ELF-1 (cell line): ENCODE measurements at regions not wholly inside any gene's neighbourhood (a gene's known extent, or its start where the extent isn't known, plus 50 kb on each side); places are given as distances from the start of the nearest gene placed in this dataset.

Experiments
- DNase-seq: peaks from one replicate; pipeline ENCODE4 v3.0.0-alpha.2; 2016; ENCODE audit warnings: low read depth, low spot score

DNA sequence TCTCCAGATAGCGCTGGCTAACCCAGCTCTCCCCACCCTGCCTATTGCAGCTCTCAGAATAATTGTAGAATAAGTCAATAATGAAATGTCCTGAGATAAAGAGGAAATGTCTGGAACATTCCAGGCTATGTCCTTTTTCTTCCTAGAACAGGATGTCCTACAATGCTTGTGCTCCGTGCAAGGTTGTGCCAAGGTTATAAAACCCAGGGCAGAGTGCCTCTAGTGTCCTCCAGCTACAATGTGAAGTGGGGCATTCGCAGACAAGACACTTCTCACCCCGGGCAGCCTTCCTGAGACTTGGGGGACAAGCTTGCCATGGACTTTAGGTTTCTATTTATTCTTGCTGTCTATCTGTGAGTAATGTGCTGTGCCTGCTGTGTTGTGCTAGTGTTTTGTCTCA is 900.6 kb downstream of the TUSC7 start:
- DNase-seq = no peak

- DNase-seq = no peak
These were observed 901.6 kb downstream of the TUSC7 start for GRCh38 chr3:117611211-117611610.

GRCh38 chr3:117616227-117616626 is 906.6 kb downstream of the TUSC7 start:
- DNase-seq = no peak

- DNase-seq = no peak
These were observed 908.3 kb downstream of the TUSC7 start for GRCh38 chr3:117617906-117618305.

DNA sequence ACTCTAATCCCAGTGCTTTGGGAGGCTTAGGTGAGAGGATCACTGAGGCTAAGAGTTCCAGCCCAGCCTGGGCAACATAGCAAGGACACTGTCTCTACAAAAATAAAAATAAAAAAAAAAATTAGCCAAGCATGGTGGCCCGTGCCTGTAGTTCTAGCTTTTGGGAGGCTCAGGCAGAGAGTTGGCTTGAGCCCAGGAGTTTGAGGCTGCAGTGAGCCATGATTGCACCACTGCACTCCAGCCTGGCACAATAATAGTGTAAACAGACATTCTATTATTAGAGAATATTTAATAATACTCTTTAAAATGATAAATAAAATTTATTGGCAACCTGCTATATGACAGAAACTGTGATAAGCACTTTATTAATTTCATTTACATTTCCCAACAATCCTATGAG is 908.9 kb downstream of the TUSC7 start:
- DNase-seq = no peak

DNA sequence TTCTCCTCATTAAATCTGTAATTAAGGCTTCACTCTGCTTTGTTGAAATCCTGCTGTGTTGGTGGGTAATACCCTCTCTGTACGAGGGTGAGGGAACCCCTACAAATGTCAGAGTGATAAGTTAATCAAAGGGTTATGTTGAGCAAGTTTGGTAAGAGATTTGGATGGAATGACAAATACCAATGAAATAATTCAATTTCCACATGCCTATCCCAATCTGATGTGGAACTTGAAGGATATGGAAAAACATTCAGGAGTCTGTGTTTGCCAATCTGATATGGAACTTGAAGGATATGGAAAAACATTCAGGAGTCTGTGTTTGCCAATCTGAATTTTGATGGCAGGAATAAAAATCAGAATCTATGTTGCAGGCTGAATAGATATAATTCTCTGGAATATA is 910.2 kb downstream of the TUSC7 start:
- DNase-seq = no peak

DNA sequence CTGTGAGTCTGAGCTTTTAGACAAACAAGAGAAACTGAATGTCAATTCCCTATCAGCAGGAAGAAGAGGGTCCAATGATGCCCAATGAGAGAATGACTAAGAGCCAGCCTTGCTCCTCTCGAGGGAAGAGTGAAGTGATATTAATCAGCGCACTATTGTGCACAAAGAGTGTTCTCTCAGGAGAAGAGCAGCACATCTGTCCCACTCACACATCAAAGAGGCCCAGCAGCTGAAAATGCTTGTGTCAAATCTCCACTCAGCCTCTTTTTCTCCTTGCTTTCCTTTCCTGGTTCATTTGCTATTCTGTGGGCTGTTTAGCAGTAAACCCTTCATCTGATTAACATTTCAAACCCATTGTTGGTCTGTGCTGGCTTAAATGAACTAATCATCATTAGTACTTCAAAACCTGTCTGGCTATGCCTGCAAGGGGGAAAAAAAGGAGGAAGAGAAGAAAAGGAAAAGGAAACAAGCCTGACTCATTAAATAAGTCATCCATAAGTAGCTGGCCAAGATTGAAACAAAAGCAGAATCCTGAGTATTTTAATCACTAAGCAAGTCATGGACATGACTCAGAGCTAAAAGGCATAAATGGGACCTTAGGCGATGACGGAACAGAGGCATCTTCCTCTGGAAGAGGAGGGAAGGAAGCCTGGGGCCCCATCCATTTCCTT is 912.7 kb downstream of the TUSC7 start:
- DNase-seq = peak; percentile 24

DNA sequence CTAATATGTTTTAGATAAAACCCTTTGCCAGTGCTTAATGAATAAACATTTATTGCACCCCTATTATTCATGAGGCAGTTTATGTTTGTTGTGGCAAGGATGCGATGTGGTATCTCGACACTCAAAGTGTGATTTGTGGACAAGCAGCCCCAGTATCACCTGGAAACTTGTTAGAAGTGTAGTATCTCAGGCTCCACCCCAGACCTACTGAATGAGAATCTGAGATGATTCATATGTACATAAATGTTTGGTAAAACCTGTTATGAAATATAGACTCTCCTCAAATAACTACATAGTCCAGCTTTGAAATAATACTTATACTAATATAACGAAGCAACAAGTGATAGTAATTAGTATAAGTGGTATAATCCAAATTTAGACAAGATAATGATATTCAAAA is 914.8 kb downstream of the TUSC7 start:
- DNase-seq = no peak

DNA sequence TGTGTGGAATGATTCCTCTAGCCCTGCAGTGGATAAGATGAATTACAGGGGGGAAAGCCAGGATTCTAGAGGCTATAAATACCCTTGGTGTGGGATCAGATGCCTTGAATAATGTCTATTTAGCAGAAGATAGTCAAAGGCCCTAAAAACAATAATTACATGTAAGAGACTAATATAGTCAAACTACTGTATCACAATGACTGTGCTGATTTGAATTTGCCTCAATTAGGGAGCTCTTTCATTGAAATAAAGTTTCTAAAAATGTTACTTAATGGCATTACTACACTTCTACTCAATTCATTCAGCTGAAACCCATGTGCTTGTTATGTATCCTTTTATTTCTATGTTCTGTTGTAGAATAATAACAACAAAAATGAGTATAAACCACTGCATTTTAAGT is 915.6 kb downstream of the TUSC7 start:
- no peak for DNase-seq

DNA sequence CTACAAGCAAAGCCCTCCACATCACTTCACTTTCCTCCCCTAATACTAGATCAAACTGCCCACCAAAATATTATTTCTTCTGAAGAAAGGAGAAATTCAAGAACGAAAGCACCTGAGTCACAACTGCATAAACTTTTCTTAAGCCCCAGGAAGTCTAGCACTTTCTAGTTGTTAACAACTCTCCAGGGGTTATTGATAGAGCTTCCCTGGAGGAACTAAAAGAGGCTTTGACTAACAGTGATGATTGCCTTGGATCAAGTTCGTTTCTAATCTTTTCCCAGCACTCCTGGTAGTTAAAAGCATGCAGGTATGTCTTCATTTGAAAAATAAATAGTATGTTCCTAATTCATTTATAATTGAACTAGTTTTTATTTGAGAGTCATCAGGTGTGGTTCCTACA is 917.0 kb downstream of the TUSC7 start:
- DNase-seq = no peak

DNA sequence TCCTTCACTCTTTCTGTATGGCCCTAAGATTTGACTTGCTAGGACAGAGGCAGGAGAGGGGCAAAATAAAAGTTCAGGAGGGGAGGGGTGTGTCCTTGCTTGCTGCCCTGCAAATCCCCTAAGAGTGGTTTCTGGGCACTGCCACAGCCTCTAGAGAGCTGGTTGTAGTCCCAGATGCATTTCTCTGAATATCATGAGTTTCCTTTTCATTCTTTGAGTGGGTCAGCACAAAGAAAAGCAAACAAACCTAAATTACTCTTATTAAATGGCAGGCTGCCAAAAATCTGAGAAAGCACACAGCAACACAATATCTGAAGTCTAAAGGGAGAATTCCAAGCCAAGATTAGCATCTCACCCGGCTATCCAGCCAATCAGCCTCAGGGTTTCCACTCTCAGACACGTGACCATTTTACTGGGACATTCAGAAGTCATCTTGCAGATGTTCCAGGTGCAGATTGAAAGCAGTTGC is 919.3 kb downstream of the TUSC7 start:
- no peak for DNase-seq

- no peak for DNase-seq
These were observed 919.9 kb downstream of the TUSC7 start for GRCh38 chr3:117629505-117629904.

DNA sequence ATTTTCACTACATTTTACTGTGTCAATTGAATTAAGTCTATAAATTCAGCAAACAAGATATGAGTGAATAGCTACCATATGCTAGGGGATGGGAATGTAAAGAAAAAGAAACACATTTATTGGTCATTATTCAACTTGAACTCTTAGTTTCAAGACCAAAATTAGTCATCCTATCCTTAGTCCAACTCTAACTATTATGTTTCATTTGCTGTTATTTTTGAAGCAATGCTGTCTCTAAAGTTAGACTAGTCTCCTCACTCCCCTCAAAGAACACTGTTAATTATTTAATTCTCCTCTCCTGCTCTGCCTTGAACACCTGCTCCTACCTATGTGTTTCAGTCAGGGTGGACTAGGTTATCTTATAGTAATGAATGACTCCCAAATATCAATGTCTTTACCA is 920.9 kb downstream of the TUSC7 start:
- no peak for DNase-seq

GRCh38 chr3:117630885-117631284 is 921.3 kb downstream of the TUSC7 start:
- DNase-seq = no peak

DNA sequence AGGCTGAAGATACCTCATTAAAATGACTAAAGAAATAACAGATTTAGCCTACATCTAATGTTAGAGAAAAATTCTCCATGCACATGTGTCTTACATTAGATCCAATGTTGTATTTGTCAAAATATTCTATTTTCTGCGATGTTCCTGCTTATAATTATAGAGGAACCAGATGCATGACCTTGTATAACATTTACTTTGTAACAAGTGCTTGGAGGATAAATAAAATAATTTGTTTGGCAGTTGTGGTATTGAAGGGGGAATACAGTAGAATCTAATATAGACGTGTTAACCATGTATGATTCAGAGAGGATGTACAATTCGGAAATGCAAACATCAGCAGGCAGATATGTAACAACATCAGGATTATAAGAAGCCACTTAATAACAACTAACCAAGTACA is 922.2 kb downstream of the TUSC7 start:
- DNase-seq = no peak

GRCh38 chr3:117632191-117632590 is 922.6 kb downstream of the TUSC7 start:
- no peak for DNase-seq

DNA sequence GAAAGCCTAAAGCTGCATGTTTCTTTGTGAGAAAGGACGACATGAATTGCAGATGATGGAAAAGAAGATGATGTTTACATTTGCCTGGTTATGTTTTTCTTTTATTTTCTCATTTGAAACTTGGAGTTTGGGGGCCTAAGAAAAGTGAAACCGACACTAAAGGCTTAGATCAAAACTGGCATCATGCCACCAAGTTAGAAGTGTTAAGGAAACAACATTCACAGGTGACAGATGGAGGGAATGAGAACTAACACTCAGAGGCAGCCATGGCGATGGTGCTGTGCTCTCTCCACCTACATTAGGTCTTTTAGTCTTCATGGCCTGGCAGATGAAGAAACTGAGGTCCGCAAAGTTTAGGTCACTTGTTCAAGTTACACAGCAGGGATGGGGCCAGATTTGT is 923.6 kb downstream of the TUSC7 start:
- DNase-seq = no peak

- no peak for DNase-seq
These were observed 928.1 kb downstream of the TUSC7 start for GRCh38 chr3:117637666-117638065.

DNA sequence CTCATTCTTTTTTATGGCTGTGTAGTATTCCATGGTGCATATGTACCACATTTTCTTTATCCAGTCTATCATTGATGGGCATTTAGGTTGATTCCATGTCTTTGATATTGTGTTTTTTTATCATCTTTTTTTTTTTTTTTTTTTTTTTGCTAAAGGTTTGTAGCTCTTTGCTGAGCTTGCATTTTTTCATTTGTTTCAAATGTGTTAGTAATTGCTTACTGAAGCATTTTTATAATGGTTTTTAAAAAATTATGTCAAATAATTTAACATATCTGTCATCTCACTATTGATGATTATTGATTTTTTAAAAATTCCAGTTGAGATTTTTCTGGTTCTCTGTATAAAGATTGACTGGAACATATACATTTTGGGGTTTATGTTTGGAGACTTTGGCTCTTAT is 934.6 kb downstream of the TUSC7 start:
- DNase-seq = no peak

DNA sequence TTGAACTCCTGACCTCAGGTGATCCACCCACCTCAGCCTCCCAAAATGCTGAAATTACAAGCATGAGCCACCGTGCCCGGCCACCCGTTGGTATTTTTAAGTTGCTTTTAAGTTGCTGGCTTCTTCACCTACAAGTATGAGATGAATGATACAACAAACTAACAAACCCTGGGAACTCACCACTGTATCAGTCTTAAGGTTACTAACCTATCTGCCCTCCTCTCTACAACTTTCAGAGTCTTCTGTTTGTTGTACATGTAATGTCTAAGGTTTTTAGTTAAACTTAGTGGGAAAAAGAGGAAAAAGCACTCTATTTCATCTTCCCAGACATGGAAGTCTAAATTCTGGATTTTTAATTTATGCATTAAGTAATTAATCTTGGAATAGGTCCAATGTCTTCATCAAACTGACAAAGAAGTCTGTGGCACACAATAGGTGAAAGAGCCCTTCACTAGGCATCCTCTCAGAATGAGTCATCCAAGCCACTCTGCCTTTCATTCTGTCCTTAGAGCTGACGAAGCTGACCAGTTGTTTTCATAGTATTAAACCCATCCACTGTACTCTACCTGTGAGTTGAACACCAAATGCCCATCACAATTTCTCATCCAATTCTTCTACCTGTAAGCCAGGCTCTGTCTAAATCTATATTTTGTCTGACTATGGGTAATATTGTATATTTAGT is 936.1 kb downstream of the TUSC7 start:
- DNase-seq = no peak

- no peak for DNase-seq
These were observed 937.9 kb downstream of the TUSC7 start for GRCh38 chr3:117647435-117647834.

GRCh38 chr3:117651246-117651645 is 941.7 kb downstream of the TUSC7 start:
- DNase-seq = no peak

- no peak for DNase-seq
These were observed 946.8 kb downstream of the TUSC7 start for GRCh38 chr3:117656391-117656790.

- no peak for DNase-seq
These were observed 947.7 kb downstream of the TUSC7 start for GRCh38 chr3:117657278-117657677.
